ENCODE measurements at regions not wholly inside any gene's neighbourhood (a gene's known extent, or its start where the extent isn't known, plus 50 kb on each side); places are given as distances from the start of the nearest gene placed in this dataset.
"Not testable (repeated sequence)": the region's sequence is repeated elsewhere in the genome, so short reads cannot be mapped to it uniquely, and the experiment has no call there.

DNA sequence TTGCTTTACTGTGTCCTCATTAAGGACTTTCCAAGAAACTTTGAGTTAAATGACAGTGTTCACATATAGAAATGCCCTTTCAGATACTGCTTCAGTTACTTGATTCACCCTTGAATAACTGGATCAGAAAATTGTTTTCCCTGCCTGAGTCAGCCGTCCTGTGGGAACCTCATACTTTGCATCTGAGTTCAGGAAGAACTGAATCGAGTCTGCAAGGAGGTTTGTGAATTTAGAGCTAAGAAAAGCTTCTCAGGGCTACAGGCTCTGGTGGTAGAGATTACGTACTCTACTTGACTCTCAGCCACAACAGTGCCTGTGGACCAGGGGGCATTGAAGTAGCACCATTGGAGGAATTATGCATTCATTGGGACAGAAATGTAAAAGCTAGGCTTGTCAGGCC, 252.4 kb upstream of the C2CD4B start:
- Histone ChIP-seq H3K9me3 (ENCODE audit: low read length) (no peaks in the 10 kb centered on the region), H3K27me3 (ENCODE audit: insufficient read depth, low read depth, low read length) (no peaks in the 10 kb centered on the region), H3K27ac (ENCODE audit: low read length) (no peak overlapping the region), H3K4me2 (ENCODE audit: low read length) (no peak overlapping the region), H2AFZ (ENCODE audit: low read depth, low read length) (no peak overlapping the region), H3K4me3 (ENCODE audit: low read length) (no peak overlapping the region), H4K20me1 (ENCODE audit: insufficient read depth) (no peaks in the 10 kb centered on the region), H3F3A (ENCODE audit: insufficient read depth, low read length, poor library complexity, severe bottlenecking) (no peaks in the 10 kb centered on the region), H3K36me3 (ENCODE audit: insufficient read depth, low read length) (no peaks in the 10 kb centered on the region), H3K79me2 (replicated peaks; ENCODE audit: insufficient read depth, low read length) (no peaks in the 10 kb centered on the region), H3K9ac (ENCODE audit: low read length) (no peak overlapping the region), H3K9me2 (ENCODE audit: insufficient read depth, low read length) (no peaks in the 10 kb centered on the region)
- TF ChIP-seq SMC3 (conservative IDR thresholded peaks at IDR 0.05; ENCODE audit: poor library complexity): no peak
- no peak for TF ChIP-seq TAF1 (IDR thresholded peaks at IDR 0.05; ENCODE audit: low read depth)
- TF ChIP-seq EZH2 (IDR thresholded peaks at IDR 0.05; ENCODE audit: borderline replicate concordance, insufficient read depth, low read length, poor library complexity, severe bottlenecking): no peak
- TF ChIP-seq POLR2AphosphoS5 (IDR thresholded peaks at IDR 0.05): no peak
- no peak for TF ChIP-seq EP300 (conservative IDR thresholded peaks at IDR 0.05; ENCODE audit: poor library complexity, severe bottlenecking)
- TF ChIP-seq, protein P1, sequence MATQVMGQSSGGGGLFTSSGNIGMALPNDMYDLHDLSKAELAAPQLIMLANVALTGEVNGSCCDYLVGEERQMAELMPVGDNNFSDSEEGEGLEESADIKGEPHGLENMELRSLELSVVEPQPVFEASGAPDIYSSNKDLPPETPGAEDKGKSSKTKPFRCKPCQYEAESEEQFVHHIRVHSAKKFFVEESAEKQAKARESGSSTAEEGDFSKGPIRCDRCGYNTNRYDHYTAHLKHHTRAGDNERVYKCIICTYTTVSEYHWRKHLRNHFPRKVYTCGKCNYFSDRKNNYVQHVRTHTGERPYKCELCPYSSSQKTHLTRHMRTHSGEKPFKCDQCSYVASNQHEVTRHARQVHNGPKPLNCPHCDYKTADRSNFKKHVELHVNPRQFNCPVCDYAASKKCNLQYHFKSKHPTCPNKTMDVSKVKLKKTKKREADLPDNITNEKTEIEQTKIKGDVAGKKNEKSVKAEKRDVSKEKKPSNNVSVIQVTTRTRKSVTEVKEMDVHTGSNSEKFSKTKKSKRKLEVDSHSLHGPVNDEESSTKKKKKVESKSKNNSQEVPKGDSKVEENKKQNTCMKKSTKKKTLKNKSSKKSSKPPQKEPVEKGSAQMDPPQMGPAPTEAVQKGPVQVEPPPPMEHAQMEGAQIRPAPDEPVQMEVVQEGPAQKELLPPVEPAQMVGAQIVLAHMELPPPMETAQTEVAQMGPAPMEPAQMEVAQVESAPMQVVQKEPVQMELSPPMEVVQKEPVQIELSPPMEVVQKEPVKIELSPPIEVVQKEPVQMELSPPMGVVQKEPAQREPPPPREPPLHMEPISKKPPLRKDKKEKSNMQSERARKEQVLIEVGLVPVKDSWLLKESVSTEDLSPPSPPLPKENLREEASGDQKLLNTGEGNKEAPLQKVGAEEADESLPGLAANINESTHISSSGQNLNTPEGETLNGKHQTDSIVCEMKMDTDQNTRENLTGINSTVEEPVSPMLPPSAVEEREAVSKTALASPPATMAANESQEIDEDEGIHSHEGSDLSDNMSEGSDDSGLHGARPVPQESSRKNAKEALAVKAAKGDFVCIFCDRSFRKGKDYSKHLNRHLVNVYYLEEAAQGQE (IDR thresholded peaks at IDR 0.05; ENCODE audit: borderline replicate concordance): no peak

DNA sequence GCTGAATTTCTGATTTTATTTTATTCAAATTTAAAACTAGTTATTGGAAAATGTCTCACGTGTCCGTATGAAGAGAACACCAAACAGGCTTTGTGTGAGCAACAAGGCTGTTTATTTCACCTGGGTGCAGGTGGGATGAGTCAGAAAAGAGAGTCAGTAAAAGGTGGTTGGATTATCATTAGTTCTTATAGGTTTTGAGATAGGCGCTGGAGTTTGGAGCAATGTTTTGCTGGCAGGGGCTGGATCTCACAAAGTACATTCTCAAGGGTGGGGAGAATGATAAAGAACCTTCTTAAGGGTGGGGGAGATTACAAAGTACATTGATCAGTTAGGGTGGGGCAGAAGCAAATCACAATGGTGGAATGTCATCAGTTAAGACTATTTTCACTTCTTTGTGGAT, 253.4 kb upstream of the C2CD4B start:
- H3K9me2 ChIP-seq (ENCODE audit: insufficient read depth, low read length); H3K27ac ChIP-seq (ENCODE audit: low read length); H3K27me3 ChIP-seq (ENCODE audit: insufficient read depth, low read depth, low read length); H4K20me1 ChIP-seq (ENCODE audit: insufficient read depth); H3K4me3 ChIP-seq (ENCODE audit: low read length); H3K9me3 ChIP-seq (ENCODE audit: low read length); H3K79me2 ChIP-seq (replicated peaks; ENCODE audit: insufficient read depth, low read length); H3K9ac ChIP-seq (ENCODE audit: low read length); H3K36me3 ChIP-seq (ENCODE audit: insufficient read depth, low read length); H2AFZ ChIP-seq (ENCODE audit: low read depth, low read length); H3K4me2 ChIP-seq (ENCODE audit: low read length); H3F3A ChIP-seq (ENCODE audit: insufficient read depth, low read length, poor library complexity, severe bottlenecking): not testable (repeated sequence)

DNA sequence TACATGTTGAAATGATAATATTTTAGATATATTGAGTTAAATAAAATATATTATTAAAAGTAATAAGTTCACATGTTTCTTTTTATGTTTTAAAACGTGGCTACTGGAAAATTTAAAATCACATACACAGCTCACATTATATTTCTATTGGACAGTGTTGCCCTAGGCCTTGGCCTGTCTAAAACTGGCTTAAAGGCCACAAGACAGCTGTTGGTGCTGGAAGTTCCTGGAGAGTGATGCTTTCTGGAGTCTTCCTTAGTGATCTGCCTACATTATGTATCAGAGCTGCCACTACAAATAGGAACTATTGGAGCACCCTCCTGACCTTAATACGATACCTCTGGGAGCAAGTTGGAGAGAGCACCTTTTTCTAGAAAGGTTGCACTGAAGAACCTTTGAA, 254.1 kb upstream of the C2CD4B start:
- Histone ChIP-seq H3F3A (ENCODE audit: insufficient read depth, low read length, poor library complexity, severe bottlenecking) (no peaks in the 10 kb centered on the region), H3K4me3 (ENCODE audit: low read length) (no peak overlapping the region), H4K20me1 (ENCODE audit: insufficient read depth) (no peaks in the 10 kb centered on the region), H3K79me2 (replicated peaks; ENCODE audit: insufficient read depth, low read length) (no peaks in the 10 kb centered on the region), H3K36me3 (ENCODE audit: insufficient read depth, low read length) (no peaks in the 10 kb centered on the region), H3K4me2 (ENCODE audit: low read length) (no peak overlapping the region), H3K9me2 (ENCODE audit: insufficient read depth, low read length) (no peaks in the 10 kb centered on the region), H2AFZ (ENCODE audit: low read depth, low read length) (no peak overlapping the region), H3K27ac (ENCODE audit: low read length) (no peak overlapping the region), H3K9me3 (ENCODE audit: low read length) (no peaks in the 10 kb centered on the region), H3K9ac (ENCODE audit: low read length) (no peak overlapping the region), H3K27me3 (ENCODE audit: insufficient read depth, low read depth, low read length) (no peaks in the 10 kb centered on the region)
- TF ChIP-seq, protein P1 (IDR thresholded peaks at IDR 0.05; ENCODE audit: borderline replicate concordance): no peak
- TF ChIP-seq MXI1 (conservative IDR thresholded peaks at IDR 0.05; ENCODE audit: poor library complexity, severe bottlenecking) (no peak), TAF1 (IDR thresholded peaks at IDR 0.05; ENCODE audit: low read depth) (no peak), EP300 (conservative IDR thresholded peaks at IDR 0.05; ENCODE audit: poor library complexity, severe bottlenecking) (no peak), POLR2AphosphoS5 (IDR thresholded peaks at IDR 0.05) (no peak), SMC3 (conservative IDR thresholded peaks at IDR 0.05; ENCODE audit: poor library complexity) (no peak), RAD21 (conservative IDR thresholded peaks at IDR 0.05) (no peak), EZH2 (IDR thresholded peaks at IDR 0.05; ENCODE audit: borderline replicate concordance, insufficient read depth, low read length, poor library complexity, severe bottlenecking) (no peak)
- TF ChIP-seq, protein P2, sequence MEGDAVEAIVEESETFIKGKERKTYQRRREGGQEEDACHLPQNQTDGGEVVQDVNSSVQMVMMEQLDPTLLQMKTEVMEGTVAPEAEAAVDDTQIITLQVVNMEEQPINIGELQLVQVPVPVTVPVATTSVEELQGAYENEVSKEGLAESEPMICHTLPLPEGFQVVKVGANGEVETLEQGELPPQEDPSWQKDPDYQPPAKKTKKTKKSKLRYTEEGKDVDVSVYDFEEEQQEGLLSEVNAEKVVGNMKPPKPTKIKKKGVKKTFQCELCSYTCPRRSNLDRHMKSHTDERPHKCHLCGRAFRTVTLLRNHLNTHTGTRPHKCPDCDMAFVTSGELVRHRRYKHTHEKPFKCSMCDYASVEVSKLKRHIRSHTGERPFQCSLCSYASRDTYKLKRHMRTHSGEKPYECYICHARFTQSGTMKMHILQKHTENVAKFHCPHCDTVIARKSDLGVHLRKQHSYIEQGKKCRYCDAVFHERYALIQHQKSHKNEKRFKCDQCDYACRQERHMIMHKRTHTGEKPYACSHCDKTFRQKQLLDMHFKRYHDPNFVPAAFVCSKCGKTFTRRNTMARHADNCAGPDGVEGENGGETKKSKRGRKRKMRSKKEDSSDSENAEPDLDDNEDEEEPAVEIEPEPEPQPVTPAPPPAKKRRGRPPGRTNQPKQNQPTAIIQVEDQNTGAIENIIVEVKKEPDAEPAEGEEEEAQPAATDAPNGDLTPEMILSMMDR (IDR thresholded peaks at IDR 0.05; ENCODE audit: poor library complexity, severe bottlenecking): no peak

DNA sequence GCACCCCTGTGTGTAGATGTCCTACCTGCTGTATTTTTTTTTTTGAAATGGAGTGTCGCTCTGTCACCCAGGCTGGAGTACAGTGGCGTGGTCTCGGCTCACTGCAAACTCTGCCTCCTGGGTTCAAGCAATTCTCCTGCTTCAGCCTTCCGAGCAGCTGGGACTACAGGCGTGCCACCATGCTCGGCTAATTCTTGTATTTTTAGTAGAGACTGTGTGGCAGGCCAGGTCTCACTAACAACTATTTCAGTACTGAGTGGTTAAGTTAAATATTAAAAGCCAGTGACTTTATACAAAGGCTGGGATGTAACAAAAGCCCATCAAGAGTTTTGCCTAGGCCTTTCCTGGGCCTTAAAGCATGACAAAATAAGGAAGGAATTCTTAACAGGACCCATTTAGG, 255.3 kb upstream of the C2CD4B start:
- H3K9ac ChIP-seq (ENCODE audit: low read length); H3K9me2 ChIP-seq (ENCODE audit: insufficient read depth, low read length); H3F3A ChIP-seq (ENCODE audit: insufficient read depth, low read length, poor library complexity, severe bottlenecking); H2AFZ ChIP-seq (ENCODE audit: low read depth, low read length); H3K27me3 ChIP-seq (ENCODE audit: insufficient read depth, low read depth, low read length); H3K4me2 ChIP-seq (ENCODE audit: low read length); H3K9me3 ChIP-seq (ENCODE audit: low read length); H3K79me2 ChIP-seq (replicated peaks; ENCODE audit: insufficient read depth, low read length); H4K20me1 ChIP-seq (ENCODE audit: insufficient read depth); H3K36me3 ChIP-seq (ENCODE audit: insufficient read depth, low read length); H3K27ac ChIP-seq (ENCODE audit: low read length); H3K4me3 ChIP-seq (ENCODE audit: low read length): not testable (repeated sequence)
